ENCODE measurements at regions not wholly inside any gene's neighbourhood (a gene's known extent, or its start where the extent isn't known, plus 50 kb on each side); places are given as distances from the start of the nearest gene placed in this dataset.

GRCh38 chr4:123615901-123616300 is 219.3 kb downstream of the SPRY1 start:
- Histone ChIP-seq H3K9me2 (replicated peaks; ENCODE audit: insufficient read depth, low read length) (no peaks in the 10 kb centered on the region), H3K4me3 (ENCODE audit: low read length) (no peak overlapping the region), H4K20me1 (ENCODE audit: insufficient read depth, low read length) (no peaks in the 10 kb centered on the region), H3K4me1 (ENCODE audit: low read length) (no peaks in the 10 kb centered on the region), H3K4me2 (ENCODE audit: low read depth, low read length) (no peak overlapping the region), H3K27me3 (replicated peaks; ENCODE audit: insufficient read depth, low read length) (no peaks in the 10 kb centered on the region), H3K9ac (ENCODE audit: low read length) (no peak overlapping the region), H2AFZ (ENCODE audit: low read length) (no peak overlapping the region), H3K79me2 (ENCODE audit: low read length) (no peaks in the 10 kb centered on the region), H3F3A (ENCODE audit: insufficient read depth, low read length) (no peaks in the 10 kb centered on the region), H3K27ac (ENCODE audit: low read length) (no peak overlapping the region), H3K36me3 (replicated peaks; ENCODE audit: insufficient read depth, low read length) (no peaks in the 10 kb centered on the region), H3K9me3 (replicated peaks; ENCODE audit: insufficient read depth, low read length) (no peaks in the 10 kb centered on the region)
- no peak for DNase-seq
- TF ChIP-seq EZH2phosphoT487 (IDR thresholded peaks at IDR 0.05; ENCODE audit: low read length) = no peak
- TF ChIP-seq CTCF (IDR thresholded peaks at IDR 0.05; ENCODE audit: low read length) = no peak

- Histone ChIP-seq H2AFZ (ENCODE audit: low read length) (no peak overlapping the region), H4K20me1 (ENCODE audit: insufficient read depth, low read length) (no peaks in the 10 kb centered on the region), H3K9me2 (replicated peaks; ENCODE audit: insufficient read depth, low read length) (no peaks in the 10 kb centered on the region), H3K4me2 (ENCODE audit: low read depth, low read length) (no peak overlapping the region), H3K9ac (ENCODE audit: low read length) (no peak overlapping the region), H3K27me3 (replicated peaks; ENCODE audit: insufficient read depth, low read length) (no peaks in the 10 kb centered on the region), H3F3A (ENCODE audit: insufficient read depth, low read length) (no peaks in the 10 kb centered on the region), H3K27ac (ENCODE audit: low read length) (no peak overlapping the region), H3K4me1 (ENCODE audit: low read length) (no peaks in the 10 kb centered on the region), H3K36me3 (replicated peaks; ENCODE audit: insufficient read depth, low read length) (no peaks in the 10 kb centered on the region), H3K9me3 (replicated peaks; ENCODE audit: insufficient read depth, low read length) (no peaks in the 10 kb centered on the region), H3K4me3 (ENCODE audit: low read length) (no peak overlapping the region), H3K79me2 (ENCODE audit: low read length) (no peaks in the 10 kb centered on the region)
- DNase-seq = no peak
- TF ChIP-seq EZH2 (optimal IDR thresholded peaks at IDR 0.05; ENCODE audit: low read depth, low read length) = no peak
- no peak for TF ChIP-seq EZH2phosphoT487 (IDR thresholded peaks at IDR 0.05; ENCODE audit: low read length)
- TF ChIP-seq CTCF (IDR thresholded peaks at IDR 0.05; ENCODE audit: low read length) = no peak
These were observed 220.4 kb downstream of the SPRY1 start for GRCh38 chr4:123616951-123617461.

- no peak overlapping the region for H3K4me2 ChIP-seq (ENCODE audit: low read depth, low read length)
- H3K79me2 ChIP-seq (ENCODE audit: low read length) = no peaks in the 10 kb centered on the region
These were observed 221.2 kb downstream of the SPRY1 start for GRCh38 chr4:123617791-123618190.

More at GRCh38 chr4:123617791-123618190, 221.2 kb downstream of the SPRY1 start:
- no peak for TF ChIP-seq CTCF (IDR thresholded peaks at IDR 0.05; ENCODE audit: low read length)
- TF ChIP-seq EZH2phosphoT487 (IDR thresholded peaks at IDR 0.05; ENCODE audit: low read length) = no peak
- TF ChIP-seq EZH2 (optimal IDR thresholded peaks at IDR 0.05; ENCODE audit: low read depth, low read length) = no peak
- Histone ChIP-seq H4K20me1 (ENCODE audit: insufficient read depth, low read length) (no peaks in the 10 kb centered on the region), H3K9me2 (replicated peaks; ENCODE audit: insufficient read depth, low read length) (no peaks in the 10 kb centered on the region), H3K27me3 (replicated peaks; ENCODE audit: insufficient read depth, low read length) (no peaks in the 10 kb centered on the region), H3K4me3 (ENCODE audit: low read length) (no peak overlapping the region), H3F3A (ENCODE audit: insufficient read depth, low read length) (no peaks in the 10 kb centered on the region), H3K9ac (ENCODE audit: low read length) (no peak overlapping the region), H3K4me1 (ENCODE audit: low read length) (no peaks in the 10 kb centered on the region), H2AFZ (ENCODE audit: low read length) (no peak overlapping the region), H3K27ac (ENCODE audit: low read length) (no peak overlapping the region), H3K9me3 (replicated peaks; ENCODE audit: insufficient read depth, low read length) (no peaks in the 10 kb centered on the region), H3K36me3 (replicated peaks; ENCODE audit: insufficient read depth, low read length) (no peaks in the 10 kb centered on the region)
- DNase-seq = no peak

Measured in MM.1S (cell line).